ENCODE measurements at regions not wholly inside any gene's neighbourhood (a gene's known extent, or its start where the extent isn't known, plus 50 kb on each side); places are given as distances from the start of the nearest gene placed in this dataset.

GRCh38 chr1:97007840-97008604 is 286.4 kb downstream of the PTBP2 start:
- TF ChIP-seq, protein P1, sequence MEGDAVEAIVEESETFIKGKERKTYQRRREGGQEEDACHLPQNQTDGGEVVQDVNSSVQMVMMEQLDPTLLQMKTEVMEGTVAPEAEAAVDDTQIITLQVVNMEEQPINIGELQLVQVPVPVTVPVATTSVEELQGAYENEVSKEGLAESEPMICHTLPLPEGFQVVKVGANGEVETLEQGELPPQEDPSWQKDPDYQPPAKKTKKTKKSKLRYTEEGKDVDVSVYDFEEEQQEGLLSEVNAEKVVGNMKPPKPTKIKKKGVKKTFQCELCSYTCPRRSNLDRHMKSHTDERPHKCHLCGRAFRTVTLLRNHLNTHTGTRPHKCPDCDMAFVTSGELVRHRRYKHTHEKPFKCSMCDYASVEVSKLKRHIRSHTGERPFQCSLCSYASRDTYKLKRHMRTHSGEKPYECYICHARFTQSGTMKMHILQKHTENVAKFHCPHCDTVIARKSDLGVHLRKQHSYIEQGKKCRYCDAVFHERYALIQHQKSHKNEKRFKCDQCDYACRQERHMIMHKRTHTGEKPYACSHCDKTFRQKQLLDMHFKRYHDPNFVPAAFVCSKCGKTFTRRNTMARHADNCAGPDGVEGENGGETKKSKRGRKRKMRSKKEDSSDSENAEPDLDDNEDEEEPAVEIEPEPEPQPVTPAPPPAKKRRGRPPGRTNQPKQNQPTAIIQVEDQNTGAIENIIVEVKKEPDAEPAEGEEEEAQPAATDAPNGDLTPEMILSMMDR (IDR thresholded peaks at IDR 0.05; ENCODE audit: low read depth, low read length), result no peak
- DNase-seq (ENCODE audit: low read depth in 2 of 2), result peak in 1 of 2 donors; percentile 44
- H3K4me3 ChIP-seq (replicated peaks in 1 of 2; ENCODE audit: low read depth in 2 of 2, low read length in 2 of 2), result no peak overlapping the region

- DNase-seq (ENCODE audit: low read depth in 2 of 2), result peak in 1 of 2 donors; percentile 9
- TF ChIP-seq, protein P1 (IDR thresholded peaks at IDR 0.05; ENCODE audit: low read depth, low read length), result no peak
- H3K4me3 ChIP-seq (replicated peaks in 1 of 2; ENCODE audit: low read depth in 2 of 2, low read length in 2 of 2), result no peak overlapping the region
Observed at GRCh38 chr1:97010566-97011264, 289.1 kb downstream of the PTBP2 start.

DNA sequence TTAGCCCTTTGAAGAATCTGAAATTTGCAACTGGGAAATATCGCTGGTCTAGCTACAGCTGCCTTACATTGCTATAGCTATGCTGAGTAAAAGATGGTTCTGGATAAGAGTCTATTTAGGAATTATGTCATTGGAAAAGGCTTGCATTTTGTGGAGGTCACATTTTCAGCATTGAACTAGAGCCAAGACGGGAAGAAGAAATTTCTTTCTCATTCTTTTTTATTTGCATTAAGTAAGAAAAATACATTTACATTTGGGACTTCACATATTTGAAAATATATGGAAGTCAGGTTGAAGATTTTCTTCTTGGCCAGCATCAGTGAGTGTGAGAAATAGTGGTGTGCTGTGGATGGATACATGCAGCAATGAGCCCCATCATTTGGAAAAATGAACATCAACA is 291.6 kb downstream of the PTBP2 start:
- TF ChIP-seq, protein P1 (IDR thresholded peaks at IDR 0.05; ENCODE audit: low read depth, low read length), result no peak
- no peak overlapping the region for H3K4me3 ChIP-seq (replicated peaks in 1 of 2; ENCODE audit: low read depth in 2 of 2, low read length in 2 of 2)
- no peak for DNase-seq (ENCODE audit: low read depth in 2 of 2)

DNA sequence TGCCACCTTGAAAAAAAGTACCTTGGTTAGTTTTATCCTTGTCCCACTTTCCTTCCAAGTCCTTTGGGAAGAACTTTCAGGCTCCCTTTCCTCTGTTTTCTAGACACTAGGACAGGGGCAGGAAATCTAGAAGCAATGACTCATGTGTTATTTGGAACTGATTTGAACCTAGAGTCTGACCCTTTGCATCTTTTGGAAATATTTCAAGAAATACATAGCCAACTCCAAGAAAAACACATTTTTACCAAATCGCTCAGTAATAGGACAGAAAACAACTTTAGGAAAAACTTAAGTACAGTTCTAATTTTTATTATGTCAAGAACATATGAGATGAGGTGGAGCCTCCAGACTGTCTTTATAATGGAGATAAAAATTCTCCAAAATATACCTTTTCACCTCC is 292.4 kb downstream of the PTBP2 start:
- TF ChIP-seq, protein P1 (IDR thresholded peaks at IDR 0.05; ENCODE audit: low read depth, low read length), result no peak
- peak; percentile 80 to 85 for DNase-seq (ENCODE audit: low read depth in 2 of 2)
- no peak overlapping the region for H3K4me3 ChIP-seq (replicated peaks in 1 of 2; ENCODE audit: low read depth in 2 of 2, low read length in 2 of 2)

- no peak overlapping the region for H3K4me3 ChIP-seq (replicated peaks in 1 of 2; ENCODE audit: low read depth in 2 of 2, low read length in 2 of 2)
- TF ChIP-seq, protein P1 (IDR thresholded peaks at IDR 0.05; ENCODE audit: low read depth, low read length), result no peak
- no peak for DNase-seq (ENCODE audit: low read depth in 2 of 2)
Observed at GRCh38 chr1:97014426-97014825, 292.8 kb downstream of the PTBP2 start.

DNA sequence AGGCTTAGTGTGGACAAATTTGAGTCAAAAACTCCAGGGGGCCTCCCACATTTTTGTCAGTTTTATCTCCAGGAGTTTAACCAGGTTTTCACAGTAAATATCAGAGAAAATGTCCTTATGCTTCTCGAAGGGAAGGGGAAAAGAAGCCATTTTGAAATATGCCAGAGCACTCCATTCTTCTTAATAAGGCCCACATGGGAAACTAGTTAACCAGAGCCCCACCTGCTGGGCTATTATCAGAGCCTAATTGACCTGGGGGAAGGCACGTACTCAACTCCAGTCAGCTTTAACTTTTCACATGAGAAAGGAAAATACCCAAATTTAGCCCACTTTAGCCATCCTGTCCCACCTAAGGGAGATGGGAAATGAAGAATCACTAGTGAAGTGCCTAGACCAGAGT is 296.3 kb downstream of the PTBP2 start:
- no peak overlapping the region for H3K4me3 ChIP-seq (replicated peaks in 1 of 2; ENCODE audit: low read depth in 2 of 2, low read length in 2 of 2)
- no peak for DNase-seq (ENCODE audit: low read depth in 2 of 2)
- TF ChIP-seq, protein P1 (IDR thresholded peaks at IDR 0.05; ENCODE audit: low read depth, low read length), result no peak

Measured in cardiac fibroblast (primary cell).